Activated gamma-delta T cell treated with Interleukin-2 at 50 U/mL for 16 hours (primary cell): ENCODE measurements at regions not wholly inside any gene's neighbourhood (a gene's known extent, or its start where the extent isn't known, plus 50 kb on each side); places are given as distances from the start of the nearest gene placed in this dataset.
"Not testable (repeated sequence)": the region's sequence is repeated elsewhere in the genome, so short reads cannot be mapped to it uniquely, and the experiment has no call there.

Source experiments
- DNase-seq: peaks from one replicate; pipeline ENCODE4 v3.0.0-alpha.2; 2020

GRCh38 chr3:26291840-26292239, 330.7 kb upstream of the LRRC3B start:
- DNase-seq, result no peak

DNA sequence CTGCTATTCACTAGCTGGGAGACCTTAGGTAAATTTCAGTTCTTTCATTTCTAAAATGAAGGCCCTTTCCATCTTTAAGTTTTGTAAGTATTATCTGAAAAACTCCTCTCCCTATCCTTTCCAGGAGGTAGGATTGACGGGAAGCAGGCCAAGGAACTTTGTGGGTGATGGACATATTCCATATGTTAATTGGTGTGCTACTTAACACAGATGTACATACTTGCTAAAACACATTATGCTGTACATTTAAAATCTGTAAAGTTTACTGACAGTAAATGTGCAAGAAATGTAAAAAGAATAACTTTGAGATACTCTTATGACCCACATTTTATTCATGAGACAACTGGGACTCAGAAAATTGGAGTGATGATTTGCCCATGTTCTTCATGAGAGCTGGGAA, 329.8 kb upstream of the LRRC3B start:
- no peak for DNase-seq

- DNase-seq, result no peak
Measured at GRCh38 chr3:26293329-26293844, 329.2 kb upstream of the LRRC3B start.

DNA sequence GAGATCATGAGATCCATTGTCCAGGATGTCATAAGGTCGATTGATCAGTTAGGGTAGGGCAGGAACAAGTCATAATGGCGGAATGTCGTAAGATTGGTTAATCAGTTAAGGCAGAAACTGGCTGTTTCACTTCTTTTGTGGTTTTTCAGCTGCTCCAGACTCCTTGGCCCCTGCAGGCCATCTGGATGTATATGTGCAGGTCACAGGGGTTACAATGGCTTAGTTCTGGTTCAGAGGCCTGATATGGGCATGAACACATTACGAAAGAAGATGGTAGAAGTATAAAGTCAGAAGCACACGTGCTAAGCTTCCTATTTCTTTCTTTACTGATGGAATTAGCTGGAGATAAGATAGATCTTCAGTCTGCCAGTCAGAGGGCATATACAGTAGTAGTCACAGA, 315.4 kb upstream of the LRRC3B start:
- DNase-seq, result no peak

- no peak for DNase-seq
Measured at GRCh38 chr3:26307787-26308186, 314.8 kb upstream of the LRRC3B start.

GRCh38 chr3:26308454-26308853, 314.1 kb upstream of the LRRC3B start:
- DNase-seq, result no peak

DNA sequence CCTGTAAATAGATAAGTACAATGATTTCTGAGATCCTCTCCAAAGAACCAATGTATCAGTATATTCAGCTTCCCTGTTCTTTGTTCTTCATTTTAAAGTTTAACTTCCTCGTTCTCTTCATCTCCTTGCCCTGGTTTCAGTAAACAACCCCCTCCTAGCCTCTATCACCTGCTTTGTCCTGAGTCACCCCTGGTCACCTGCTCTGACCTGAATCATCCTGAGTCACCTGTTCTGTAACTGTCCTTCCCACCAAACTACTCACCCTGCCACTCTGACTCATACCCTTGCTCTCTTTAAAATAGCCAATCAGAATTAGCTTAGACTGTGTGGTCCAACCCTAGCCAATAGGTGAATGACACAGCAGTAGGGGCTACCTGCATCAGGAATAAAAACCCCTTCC, 313.0 kb upstream of the LRRC3B start:
- DNase-seq, result not testable (repeated sequence)

DNA sequence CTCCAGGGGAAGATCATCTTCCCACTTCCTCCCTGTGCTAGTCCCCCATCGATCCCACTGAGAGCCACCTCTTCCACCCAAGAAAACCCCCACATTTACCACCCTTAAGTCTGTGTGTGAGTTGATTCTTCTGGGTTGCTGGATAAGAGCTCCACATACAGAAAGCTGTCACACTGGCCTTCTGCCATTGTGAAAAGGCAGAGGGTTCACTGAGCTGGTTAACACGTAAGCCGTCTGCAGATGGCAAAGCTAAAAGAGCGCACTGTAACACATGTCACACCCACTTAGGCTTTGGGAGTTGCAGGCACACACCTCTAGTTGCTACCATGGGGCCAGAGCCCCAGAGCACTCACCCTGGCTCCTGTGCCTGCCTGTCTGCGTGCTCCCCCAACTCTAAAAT, 309.8 kb upstream of the LRRC3B start:
- no peak for DNase-seq

DNA sequence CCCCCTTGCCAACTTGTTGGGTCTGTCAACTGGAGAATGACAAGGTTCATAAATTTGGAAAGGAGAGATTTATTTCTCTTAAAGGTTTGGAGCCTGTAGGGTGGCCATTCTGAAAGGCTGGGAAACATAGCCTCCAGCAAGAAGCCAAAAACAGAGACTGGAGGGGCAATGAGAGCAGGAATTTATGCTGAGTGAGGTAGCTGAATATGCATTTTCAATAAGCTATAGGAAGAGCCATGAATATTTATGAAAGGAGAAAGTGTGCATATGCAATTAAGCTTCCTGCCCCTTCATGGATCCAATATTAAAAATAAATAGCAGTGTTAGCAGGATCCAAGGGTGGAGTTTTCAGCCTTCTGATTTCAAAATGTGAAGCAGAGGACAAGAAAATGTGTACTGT, 306.1 kb upstream of the LRRC3B start:
- DNase-seq, result no peak

GRCh38 chr3:26323741-26324140, 298.8 kb upstream of the LRRC3B start:
- not testable (repeated sequence) for DNase-seq

GRCh38 chr3:26340001-26340400, 282.6 kb upstream of the LRRC3B start:
- no peak for DNase-seq

DNA sequence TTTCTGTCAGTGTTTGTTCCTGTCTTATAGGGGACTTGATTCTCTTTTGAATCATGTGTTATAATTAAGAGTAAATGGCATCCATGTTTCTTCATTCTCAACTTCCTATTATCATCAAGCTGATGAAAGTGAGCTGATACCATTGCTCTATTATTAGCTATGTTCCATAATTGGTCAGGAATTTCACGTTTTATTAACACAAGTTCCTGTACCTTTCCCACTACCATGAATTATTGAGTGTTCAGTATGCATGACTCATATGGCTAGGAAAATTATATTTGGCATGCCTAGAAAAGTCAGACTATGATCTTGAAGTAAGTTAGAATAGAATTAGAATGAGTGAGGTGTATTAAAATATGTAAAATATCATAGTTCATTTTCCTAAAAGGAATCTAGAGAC, 278.9 kb upstream of the LRRC3B start:
- DNase-seq, result no peak

GRCh38 chr3:26345613-26346012, 277.0 kb upstream of the LRRC3B start:
- no peak for DNase-seq

DNA sequence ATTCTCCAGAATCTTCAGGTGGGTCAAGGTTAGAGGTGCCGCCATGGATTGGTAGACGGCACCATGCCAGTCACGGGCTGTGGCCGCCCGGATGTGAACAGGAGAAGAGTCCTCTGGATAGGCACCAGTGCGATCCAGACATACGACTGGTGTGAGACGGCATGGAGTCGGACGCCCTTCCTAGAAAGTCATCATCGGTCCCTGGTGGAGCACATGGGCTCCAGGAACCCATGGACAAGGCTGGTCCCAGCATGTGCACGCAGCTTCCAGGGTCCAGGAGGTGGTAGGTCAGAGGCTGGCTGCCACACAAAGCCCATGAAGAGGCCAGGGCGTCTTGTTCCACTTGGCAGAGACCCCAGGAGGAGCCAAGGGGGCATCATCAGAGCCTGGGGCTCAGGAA, 276.1 kb upstream of the LRRC3B start:
- DNase-seq, result no peak

GRCh38 chr3:26347150-26347549, 275.4 kb upstream of the LRRC3B start:
- no peak for DNase-seq

- no peak for DNase-seq
Measured at GRCh38 chr3:26350853-26351252, 271.7 kb upstream of the LRRC3B start.

DNA sequence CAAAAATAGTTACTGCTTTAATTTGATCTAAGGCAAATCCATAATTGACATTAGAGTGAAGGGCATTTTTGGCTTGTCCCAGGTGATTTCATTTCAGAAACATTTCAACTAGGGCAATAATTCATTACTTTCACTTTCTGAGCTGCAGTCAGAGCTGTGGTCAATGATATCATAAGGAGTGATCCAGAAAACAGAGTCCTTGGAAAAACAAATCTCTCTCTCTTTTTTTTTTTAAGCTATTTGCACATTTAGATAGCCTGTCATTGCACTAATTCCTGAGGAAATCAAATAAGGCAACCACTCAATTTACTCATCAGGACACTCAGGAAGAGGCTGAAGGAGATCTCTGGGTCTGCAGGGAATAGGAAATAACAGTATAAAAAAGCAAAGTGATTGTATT, 269.5 kb upstream of the LRRC3B start:
- no peak for DNase-seq

- DNase-seq, result no peak
Measured at GRCh38 chr3:26358405-26358804, 264.2 kb upstream of the LRRC3B start.

GRCh38 chr3:26365706-26366105, 256.9 kb upstream of the LRRC3B start:
- no peak for DNase-seq

- no peak for DNase-seq
Measured at GRCh38 chr3:26368312-26368711, 254.3 kb upstream of the LRRC3B start.

DNA sequence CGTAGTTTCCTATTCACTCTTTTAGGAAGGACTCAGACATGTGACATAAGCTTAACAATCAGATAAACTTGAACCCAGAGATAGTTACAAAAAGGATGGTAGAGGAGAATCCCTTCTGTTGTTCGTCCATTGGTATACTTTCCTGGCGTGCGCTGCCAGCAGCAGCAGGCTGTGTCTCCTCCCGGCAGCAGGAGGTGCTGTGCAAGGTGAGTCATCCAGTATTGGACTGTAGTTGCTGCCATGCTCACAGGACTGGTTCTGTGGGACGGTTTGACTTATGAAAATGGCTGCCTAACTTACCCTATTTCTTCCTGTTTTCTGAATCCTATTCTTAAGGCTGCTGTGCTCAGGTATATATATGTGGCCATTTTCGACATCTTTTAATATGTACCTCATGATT, 253.4 kb upstream of the LRRC3B start:
- DNase-seq, result no peak

DNA sequence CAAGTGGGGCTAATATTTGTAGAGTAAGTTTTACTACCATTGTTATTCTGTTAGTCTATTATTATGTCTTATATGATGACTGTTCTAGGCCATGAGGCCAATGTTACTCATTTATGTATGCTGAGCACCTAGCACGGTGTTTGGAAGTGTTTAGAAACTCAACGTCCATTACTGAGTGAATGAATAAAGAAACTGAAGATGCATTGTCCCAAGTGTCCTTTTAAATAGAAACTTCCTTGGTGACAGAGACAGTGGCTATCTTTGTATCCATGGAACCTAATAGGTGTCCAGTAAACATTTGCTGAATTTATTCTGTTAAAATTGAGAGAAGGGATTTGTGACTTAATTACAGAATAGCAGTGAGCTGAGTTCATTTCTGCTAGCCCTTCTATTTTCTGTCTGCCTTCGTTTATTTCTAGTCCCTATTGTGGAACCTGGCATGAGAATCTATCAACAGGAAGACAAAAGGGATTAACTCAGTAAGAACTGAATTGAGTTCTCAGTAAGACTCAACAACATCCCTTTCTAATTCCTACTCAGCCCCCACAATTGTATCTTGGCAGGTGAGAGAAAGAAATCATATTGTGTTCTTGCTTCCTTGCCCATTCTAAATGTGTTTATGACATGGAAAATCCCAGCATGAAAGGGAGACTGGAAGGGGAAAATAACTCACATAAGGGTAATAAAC, 246.6 kb upstream of the LRRC3B start:
- DNase-seq, result no peak

DNA sequence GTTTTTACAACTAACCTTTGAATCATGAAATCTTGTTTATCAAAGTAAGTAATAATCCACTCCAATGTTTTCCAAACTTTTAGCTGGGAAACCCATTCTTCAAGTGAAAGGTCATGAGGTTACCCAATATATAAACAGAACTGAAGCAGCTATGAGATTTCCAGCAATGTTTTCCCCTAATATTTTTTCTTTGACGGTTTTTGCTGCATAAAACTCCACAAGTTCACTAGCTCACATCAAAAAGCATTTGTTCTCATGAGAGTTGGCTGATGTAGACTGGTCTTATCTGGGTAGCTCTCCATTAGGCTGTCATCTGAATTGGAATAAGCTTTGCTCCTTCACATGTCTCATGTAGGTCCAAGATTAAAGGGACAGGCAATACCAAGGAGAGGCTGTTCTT, 241.2 kb upstream of the LRRC3B start:
- no peak for DNase-seq

GRCh38 chr3:26406636-26407035, 215.9 kb upstream of the LRRC3B start:
- no peak for DNase-seq

GRCh38 chr3:26418553-26418952, 204.0 kb upstream of the LRRC3B start:
- DNase-seq, result no peak
